Body of pancreas (tissue), 4 donors: ENCODE measurements at regions not wholly inside any gene's neighbourhood (a gene's known extent, or its start where the extent isn't known, plus 50 kb on each side); places are given as distances from the start of the nearest gene placed in this dataset.
A peak's percentile ranks its signal among the peaks of the same experiment; 100 is the strongest.

Experiments used
- ATAC-seq: fragments of 150-250 bp; one replicate; pipeline ENCODE4 v1.9.1; 2016
- DNase-seq, 4 donors: peaks; one replicate each; pipeline ENCODE4 v3.0.0-alpha.2; 2019
- H3K27ac ChIP-seq, 4 donors: fragments of 200-600 bp; sonication (generic); 1 replicate in 3 of 4; 2 replicates in 1 of 4; pipeline versions ENCODE4 v1.5.1 to v1.6.1; 2016 to 2019; ENCODE audit warnings: mild to moderate bottlenecking in 1 of 4, mixed read lengths in 1 of 4, moderate library complexity in 1 of 4
- H3K27me3 ChIP-seq, 2 donors: fragments of 200-600 bp; sonication (generic); one replicate each; pipeline ENCODE4 v1.6.0; 2016; ENCODE audit warnings: mild to moderate bottlenecking in 1 of 2
- H3K36me3 ChIP-seq, 2 donors: fragments of 200-600 bp; sonication (generic); replicated peaks in 1 of 2; 2 replicates each; pipeline ENCODE4 v1.5.1; 2016; ENCODE audit warnings: low read depth in 2 of 2; ENCODE audit not compliant: insufficient read depth in 1 of 2
- H3K4me1 ChIP-seq: fragments of 200-600 bp; sonication (generic); one replicate; pipeline ENCODE4 v1.6.0; 2016
- H3K4me3 ChIP-seq, 2 donors: fragments of 200-600 bp; sonication (generic); 1 replicate in 1 of 2; 2 replicates in 1 of 2; pipeline ENCODE4 v1.5.1; 2016 to 2019
- H3K9me3 ChIP-seq, 3 donors: fragments of 200-600 bp; sonication (generic); 1 replicate in 2 of 3; 2 replicates in 1 of 3; pipeline ENCODE4 v1.5.1; 2016
- POLR2A ChIP-seq, 3 donors: fragments of 450-650 bp; IDR thresholded peaks; one replicate each; pipeline ENCODE4 v1.6.1; 2016; ENCODE audit warnings: antibody characterized with exemption in 3 of 3, mild to moderate bottlenecking in 2 of 3
- WGBS, 2 donors: methylation state at CpG; one replicate each; pipeline ENCODE4 v1.1.5; 2017; 5-methylcytosine and 5-hydroxymethylcytosine counted together
- intact Hi-C: fragments of 100-400 bp; cut with DNase I; formaldehyde crosslinking; loops from one replicate; pipeline ENCODE4 v1.15.1; 2023
- TF ChIP-seq, protein P1 (sequence below), 7 experiments: fragments of 450-650 bp in 4 of 7; fragments of 200-600 bp in 3 of 7; sonication (generic) in 3 of 7; IDR thresholded peaks; one replicate each; pipeline ENCODE4 v1.5.1; 2016 to 2019; ENCODE audit warnings: antibody characterized with exemption in 7 of 7

DNA sequence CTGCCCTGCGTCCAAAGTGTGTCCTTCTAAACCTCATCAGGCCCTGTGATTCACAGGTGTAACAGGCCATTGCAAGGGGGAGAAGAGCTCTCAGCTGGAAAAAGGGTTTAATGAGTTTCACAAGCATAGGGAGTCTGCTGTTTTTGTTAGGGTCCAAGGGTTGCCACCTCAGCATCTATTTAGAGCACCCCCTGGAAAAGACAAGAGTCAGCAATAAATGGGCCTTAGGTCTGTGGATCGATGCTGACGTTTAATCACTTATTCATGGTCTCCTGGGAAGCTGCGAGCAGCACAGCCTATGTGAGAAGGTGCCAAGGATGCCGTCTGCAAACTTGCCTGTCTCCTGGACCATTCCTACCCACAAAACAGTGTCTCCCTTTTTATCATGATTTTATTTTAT is 78.4 kb upstream of the BAIAP2L1 start:
- H3K4me1 ChIP-seq: no peaks in the 10 kb centered on the region
- H3K4me3 ChIP-seq: no peak overlapping the region
- ATAC-seq: no peak
- no peaks in the 10 kb centered on the region for H3K36me3 ChIP-seq
- no peak overlapping the region for H3K27ac ChIP-seq
- WGBS, 2 donors: 73 to 78% methylated on average over 5 of the region's 5 CpGs
- TF ChIP-seq, protein P1, sequence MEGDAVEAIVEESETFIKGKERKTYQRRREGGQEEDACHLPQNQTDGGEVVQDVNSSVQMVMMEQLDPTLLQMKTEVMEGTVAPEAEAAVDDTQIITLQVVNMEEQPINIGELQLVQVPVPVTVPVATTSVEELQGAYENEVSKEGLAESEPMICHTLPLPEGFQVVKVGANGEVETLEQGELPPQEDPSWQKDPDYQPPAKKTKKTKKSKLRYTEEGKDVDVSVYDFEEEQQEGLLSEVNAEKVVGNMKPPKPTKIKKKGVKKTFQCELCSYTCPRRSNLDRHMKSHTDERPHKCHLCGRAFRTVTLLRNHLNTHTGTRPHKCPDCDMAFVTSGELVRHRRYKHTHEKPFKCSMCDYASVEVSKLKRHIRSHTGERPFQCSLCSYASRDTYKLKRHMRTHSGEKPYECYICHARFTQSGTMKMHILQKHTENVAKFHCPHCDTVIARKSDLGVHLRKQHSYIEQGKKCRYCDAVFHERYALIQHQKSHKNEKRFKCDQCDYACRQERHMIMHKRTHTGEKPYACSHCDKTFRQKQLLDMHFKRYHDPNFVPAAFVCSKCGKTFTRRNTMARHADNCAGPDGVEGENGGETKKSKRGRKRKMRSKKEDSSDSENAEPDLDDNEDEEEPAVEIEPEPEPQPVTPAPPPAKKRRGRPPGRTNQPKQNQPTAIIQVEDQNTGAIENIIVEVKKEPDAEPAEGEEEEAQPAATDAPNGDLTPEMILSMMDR (IDR thresholded peaks at IDR 0.05): no peak
- TF ChIP-seq POLR2A (IDR thresholded peaks at IDR 0.05): no peak
- DNase-seq: no peak
- H3K9me3 ChIP-seq: peaks cover 0 to 9% (median 0%) of the 10 kb centered on the region in 3 donors
- H3K27me3 ChIP-seq: no peaks in the 10 kb centered on the region
- intact Hi-C loops: no loop called here

DNA sequence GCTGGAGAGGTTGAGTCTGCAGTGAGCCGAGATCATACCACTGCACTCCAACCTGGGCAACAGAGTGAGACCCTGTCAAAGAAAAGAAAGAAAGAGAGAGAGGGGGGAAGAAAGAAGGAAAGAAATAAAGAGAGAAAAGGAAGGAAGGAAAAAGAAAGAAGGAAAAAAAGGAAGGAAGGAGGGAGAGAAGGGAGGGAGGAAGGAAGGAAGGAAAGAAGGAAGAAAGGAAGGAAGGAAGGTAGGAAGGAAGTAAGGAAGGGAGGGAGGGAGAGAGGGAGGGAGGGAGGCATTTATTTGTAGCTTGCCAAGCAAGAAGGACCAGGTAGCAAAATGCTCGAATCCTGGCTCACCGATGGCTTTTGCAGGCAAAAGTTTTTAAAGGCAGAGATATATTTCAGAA is 74.5 kb upstream of the BAIAP2L1 start:
- Histone ChIP-seq H3K4me1 (peaks cover 7% of the 10 kb centered on the region), H3K36me3 (no peaks in the 10 kb centered on the region), H3K4me3 (no peak overlapping the region), H3K9me3 (peaks cover 0 to 4% (median 0%) of the 10 kb centered on the region in 3 donors), H3K27ac (no peak overlapping the region), H3K27me3 (no peaks in the 10 kb centered on the region)
- DNase-seq: no peak
- 79 to 87% methylated on average over 3 of the region's 3 CpGs for WGBS, 2 donors
- no peak for ATAC-seq
- TF ChIP-seq, protein P1 (IDR thresholded peaks at IDR 0.05): no peak
- no peak for TF ChIP-seq POLR2A (IDR thresholded peaks at IDR 0.05)
- intact Hi-C loops: no loop called here

DNA sequence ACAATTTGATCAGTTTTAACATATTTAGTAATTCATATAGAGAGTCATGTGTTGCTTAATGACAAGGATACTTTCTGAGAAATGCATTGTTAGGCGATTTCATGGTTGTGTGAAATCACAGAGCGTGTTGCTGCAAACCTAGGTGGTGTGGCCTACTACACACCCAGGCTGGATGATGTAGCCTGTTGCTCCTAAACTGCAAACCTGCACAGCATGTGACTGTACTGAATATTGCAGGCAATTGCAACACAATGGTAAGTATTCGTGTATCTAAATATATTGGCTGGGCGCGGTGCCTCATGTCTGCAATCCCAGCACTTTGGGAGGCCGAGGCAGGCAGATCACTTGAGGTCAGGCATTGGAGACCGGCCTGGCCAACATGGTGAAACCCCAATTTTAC is 73.7 kb upstream of the BAIAP2L1 start:
- Histone ChIP-seq H3K4me1 (peaks cover 8% of the 10 kb centered on the region), H3K4me3 (no peak overlapping the region), H3K27ac (no peak overlapping the region), H3K9me3 (no peaks in the 10 kb centered on the region), H3K27me3 (no peaks in the 10 kb centered on the region), H3K36me3 (no peaks in the 10 kb centered on the region)
- TF ChIP-seq, protein P1 (IDR thresholded peaks at IDR 0.05): no peak
- intact Hi-C loops: no loop called here
- 90 to 91% methylated on average over 7 of the region's 7 CpGs for WGBS, 2 donors
- ATAC-seq: no peak
- no peak for DNase-seq

DNA sequence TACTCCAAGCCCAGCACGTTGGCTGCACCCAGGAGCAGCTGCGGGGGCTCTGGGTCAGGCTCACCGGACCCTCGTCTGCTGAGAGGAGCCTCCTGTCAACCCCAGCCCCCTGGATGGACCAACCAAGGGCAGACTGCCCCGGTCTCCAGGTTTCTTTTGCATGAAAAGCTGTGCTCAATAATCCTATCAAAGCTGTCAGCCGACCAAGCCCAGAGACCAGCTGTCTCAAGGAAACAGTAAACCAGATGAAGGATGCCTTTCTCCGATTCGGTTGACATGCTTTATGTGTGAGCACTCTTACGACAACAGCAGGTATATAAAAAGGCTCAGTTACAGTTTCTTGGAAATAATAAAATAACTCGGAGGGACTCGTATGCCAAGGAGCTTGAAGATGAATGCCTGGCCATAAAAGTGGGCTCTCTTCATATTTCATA is 71.6 kb upstream of the BAIAP2L1 start:
- ATAC-seq (no peak), DNase-seq (no peak)
- no peak overlapping the region for H3K27ac ChIP-seq
- intact Hi-C loops: no loop called here
- no peaks in the 10 kb centered on the region for H3K36me3 ChIP-seq
- peaks cover 8% of the 10 kb centered on the region for H3K4me1 ChIP-seq
- TF ChIP-seq, protein P1 (IDR thresholded peaks at IDR 0.05): no peak
- no peak for TF ChIP-seq POLR2A (IDR thresholded peaks at IDR 0.05)
- WGBS, 2 donors: 80 to 86% methylated on average over 11 of the region's 11 CpGs
- no peak overlapping the region for H3K4me3 ChIP-seq
- no peaks in the 10 kb centered on the region for H3K27me3 ChIP-seq
- H3K9me3 ChIP-seq: no peaks in the 10 kb centered on the region

- intact Hi-C loops: no loop called here
- H3K4me1 ChIP-seq: peaks cover 8% of the 10 kb centered on the region
- no peak overlapping the region for H3K4me3 ChIP-seq
- H3K36me3 ChIP-seq: no peaks in the 10 kb centered on the region
- H3K27ac ChIP-seq: no peak overlapping the region
- TF ChIP-seq, protein P1 (IDR thresholded peaks at IDR 0.05): no peak
- TF ChIP-seq POLR2A (IDR thresholded peaks at IDR 0.05): no peak
- peak; percentile 84 to 95 (median 87) for DNase-seq
- ATAC-seq: peak; percentile 93
- 6% methylated on average over 45 to 47 of the region's 48 CpGs for WGBS, 2 donors
- H3K9me3 ChIP-seq: no peaks in the 10 kb centered on the region
- no peaks in the 10 kb centered on the region for H3K27me3 ChIP-seq
These were observed 69.8 kb upstream of the BAIAP2L1 start for GRCh38 chr7:98470485-98471240.
